SKM-1 treated with dmso at 0.1 percent for 144 hours (cell line): ENCODE measurements at regions not wholly inside any gene's neighbourhood (a gene's known extent, or its start where the extent isn't known, plus 50 kb on each side); places are given as distances from the start of the nearest gene placed in this dataset.

ENCODE experiments used
- DNase-seq: peaks from one replicate; lab custom pipeline; 2025; ENCODE audit not compliant: unreplicated experiment; lab: John Stamatoyannopoulos, UW

DNA sequence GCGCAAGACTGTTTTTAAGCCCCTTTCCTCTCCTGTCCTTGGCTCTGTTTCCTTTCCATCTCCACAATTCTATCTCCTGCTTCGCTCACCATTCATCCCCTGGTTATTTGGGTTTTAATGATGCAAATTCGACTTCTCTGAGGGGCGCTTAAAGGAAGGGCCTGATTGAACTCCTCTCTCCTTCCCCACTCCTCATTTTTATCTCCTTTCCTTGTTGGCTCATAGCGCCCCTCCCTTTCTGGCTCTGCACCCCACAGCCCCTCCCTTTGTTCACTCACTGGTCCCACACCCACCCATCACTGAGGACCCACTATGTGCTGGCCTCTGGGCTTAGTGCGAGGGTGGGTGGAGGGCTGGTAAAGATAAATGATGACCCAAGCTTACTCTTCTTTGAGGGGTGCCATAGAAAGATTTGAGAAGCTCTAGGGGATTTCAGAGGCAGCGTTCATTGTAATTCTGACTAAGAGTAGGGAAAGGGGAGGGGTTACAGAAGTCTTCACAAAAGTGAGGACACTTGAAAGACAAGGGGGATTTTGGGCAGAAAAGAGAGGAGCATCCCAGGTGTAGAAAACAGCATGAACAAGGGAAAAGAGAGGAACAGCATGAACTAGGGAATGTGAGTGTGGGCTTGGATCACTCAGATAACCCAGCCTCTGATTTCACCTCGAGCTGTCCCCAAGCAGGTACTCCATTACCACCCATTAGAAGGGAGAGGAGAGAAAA lies 507.8 kb downstream of the CD83 start:
- DNase-seq, result no peak

DNA sequence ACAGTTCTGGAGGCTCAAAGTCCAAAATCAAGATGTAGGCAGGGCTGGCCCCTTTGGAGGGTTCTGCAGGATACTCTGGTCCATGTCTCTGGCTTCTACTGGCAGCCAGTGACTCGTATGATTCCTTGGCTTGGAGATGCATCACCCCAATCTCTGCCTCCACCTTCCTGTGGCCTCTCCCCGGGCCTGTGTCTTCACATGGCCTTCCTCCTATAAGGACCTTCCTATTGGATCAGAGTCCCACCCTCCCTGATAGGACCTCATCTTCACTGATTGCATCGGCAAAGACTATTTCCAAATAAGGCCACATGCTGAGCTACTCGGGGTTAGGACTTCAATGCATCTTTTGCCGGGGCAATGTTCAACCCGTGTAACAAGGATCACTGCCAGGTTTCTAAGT lies 509.0 kb downstream of the CD83 start:
- DNase-seq, result no peak

DNA sequence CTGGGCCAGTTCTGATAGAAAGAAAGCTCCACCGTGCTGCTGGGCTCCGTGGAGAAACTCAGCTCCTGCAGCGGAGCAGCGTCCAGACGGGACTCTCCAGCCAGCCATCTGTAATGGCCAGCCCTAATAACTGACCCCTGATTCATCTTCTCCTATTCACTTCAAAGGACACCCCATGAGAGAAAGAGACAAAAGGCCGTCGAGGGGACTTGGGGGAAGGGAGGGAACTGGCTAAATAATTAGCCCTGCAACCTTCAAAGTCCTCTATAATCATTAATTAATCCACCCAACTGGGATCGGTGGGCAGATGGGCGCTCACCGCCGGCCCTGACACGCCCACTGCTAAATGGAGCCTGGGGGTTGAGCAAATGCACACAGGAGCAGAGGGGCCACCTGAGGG lies 512.4 kb downstream of the CD83 start:
- DNase-seq, result no peak

DNA sequence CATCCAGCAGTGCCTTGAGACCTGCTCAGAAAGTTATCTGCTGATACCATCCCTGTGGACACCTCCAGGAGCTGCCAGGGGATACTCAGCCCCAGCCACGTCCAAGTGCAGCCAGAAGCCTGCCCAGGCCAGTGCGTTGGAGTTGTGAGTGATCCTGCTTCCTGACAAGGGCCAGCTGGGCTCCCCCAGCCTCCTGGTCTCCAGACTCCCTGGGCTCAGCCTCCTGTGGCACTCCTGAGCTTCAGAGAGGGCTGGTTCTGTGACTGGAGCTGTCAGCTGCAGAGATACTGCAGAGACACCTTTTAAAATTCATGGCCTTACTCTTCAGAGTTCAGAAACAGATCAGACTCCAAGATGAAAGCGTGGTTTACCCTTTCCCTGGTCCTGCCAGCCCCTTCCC lies 515.9 kb downstream of the CD83 start:
- DNase-seq, result no peak

DNA sequence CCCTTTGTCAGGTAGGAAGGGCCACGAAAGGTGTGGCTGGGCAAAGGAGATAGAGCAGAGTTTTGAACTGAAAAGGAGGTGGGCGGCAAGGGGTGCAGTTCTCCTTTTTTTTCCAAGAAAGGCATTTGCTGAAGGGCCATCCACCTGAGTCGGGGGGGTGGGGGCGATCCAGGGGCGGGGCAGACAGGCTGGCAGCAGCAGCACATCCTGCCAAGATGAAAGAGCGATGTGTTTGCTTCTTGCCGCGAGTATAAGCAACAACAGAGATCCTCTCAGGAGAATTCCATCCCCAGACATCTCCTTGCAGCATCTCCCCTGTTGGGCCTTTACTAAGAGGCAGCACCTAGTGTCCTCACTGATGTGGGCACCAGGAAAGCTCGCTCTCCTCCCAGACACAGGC lies 516.5 kb downstream of the CD83 start:
- no peak for DNase-seq

DNA sequence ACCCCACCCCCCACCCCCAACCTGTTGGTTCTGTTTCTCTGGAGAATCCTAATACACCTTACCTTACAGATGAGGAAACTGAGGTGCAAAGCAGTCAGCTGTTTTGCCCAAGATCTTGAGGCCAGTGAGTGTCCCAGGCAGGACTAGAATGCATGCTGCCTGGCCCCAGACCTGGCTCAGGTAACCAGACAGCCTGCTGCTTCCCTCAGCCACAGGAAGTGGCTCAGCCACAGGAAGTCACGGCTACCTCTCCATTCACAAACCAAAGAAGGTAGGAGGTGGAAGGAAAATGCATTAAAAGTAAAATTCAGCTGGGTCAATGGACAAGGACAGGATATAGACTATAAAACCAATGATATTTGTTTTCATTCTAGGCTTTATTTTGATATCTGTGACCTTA lies 517.6 kb downstream of the CD83 start:
- DNase-seq, result no peak

DNA sequence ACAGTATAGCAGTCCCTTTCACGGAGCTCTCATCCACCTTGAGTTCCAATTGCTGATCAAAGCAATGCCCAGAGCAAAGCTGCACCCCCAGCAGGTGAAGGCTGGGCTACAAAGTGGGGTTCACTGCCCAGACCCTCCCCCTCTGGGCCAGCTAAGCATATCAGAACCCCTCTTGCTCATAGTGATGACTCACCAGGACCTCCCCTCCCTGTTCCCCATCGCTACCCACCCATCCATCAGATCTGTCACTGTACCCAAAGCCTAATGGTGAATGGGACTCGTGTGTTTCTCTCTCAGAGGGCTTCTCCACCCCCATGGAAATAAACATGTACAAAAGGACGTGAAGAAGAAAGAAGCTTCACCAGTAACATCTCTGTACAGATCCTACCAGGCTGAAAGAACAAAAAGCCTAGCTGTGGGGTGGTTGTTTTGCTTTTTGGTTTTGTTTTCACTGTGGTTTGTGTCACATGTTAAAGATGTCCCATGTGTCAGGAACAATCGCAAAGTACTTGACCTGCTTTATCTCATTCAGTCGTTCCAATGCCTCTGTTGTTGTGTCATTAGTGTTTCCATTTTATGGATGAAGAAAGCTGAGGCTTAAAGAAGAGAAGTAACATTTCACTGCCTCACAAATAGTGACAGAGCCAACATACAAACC lies 518.5 kb downstream of the CD83 start:
- DNase-seq, result no peak

DNA sequence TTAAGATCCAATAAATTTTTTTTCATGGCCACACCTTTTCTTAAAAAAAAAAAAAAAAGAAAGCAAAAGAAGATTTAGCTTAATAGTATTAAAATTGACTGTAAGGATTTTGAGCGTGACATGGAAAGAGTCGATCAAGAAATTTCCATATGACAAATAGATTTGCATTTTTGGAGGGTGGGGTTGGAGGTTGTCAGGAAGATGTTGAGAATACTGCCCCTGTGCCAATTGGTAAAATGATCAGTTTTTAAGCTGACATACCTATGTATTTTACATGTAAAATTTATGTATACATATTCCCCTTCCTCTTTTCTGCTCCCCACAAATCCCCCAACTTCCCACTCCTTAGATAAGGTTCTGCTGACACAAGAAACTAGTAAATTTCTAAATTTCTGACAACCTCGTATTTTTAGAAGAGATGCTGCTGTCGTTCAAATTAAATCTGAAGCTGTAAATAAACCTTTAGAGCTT lies 520.9 kb downstream of the CD83 start:
- DNase-seq, result peak; percentile 22

DNA sequence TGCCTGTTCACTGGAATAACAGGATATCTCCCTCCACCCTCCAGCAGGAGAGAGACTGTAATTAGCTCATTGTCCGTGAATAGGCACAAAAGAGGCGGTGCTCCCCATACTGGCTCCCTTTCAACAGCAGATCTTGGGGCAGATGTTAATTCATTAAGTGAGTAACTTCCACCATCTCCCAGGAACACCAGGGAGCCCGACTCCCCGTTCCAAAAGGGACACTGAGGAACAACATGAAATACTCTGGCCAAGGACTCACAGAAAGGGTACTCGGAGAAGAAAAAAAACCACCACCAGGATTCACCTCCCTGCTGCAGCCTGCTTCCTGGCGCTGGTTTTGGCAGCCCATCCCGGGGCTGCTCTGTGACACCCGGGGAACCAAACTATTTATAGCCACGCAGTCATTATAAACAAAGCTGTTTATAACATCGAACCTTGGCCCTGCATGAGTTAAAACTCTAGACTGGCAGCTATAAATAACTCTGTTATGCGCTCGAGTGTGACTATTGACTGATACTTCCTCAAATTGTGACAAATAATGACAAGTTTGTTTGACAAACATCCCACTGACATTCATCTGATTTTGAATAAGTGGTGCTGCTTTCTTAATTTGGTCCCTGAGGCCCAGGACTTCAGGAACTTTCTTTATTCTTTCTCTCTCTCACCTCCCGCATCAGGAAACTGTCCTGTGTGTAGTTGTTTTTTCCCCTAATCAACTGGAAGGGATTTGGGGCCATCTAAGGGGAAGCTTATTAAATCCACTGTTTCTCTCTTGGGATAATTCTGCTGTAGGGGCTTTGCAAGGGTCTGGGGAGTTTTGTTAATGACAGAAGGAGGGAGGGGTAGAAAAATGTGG lies 521.6 kb downstream of the CD83 start:
- DNase-seq, result no peak

DNA sequence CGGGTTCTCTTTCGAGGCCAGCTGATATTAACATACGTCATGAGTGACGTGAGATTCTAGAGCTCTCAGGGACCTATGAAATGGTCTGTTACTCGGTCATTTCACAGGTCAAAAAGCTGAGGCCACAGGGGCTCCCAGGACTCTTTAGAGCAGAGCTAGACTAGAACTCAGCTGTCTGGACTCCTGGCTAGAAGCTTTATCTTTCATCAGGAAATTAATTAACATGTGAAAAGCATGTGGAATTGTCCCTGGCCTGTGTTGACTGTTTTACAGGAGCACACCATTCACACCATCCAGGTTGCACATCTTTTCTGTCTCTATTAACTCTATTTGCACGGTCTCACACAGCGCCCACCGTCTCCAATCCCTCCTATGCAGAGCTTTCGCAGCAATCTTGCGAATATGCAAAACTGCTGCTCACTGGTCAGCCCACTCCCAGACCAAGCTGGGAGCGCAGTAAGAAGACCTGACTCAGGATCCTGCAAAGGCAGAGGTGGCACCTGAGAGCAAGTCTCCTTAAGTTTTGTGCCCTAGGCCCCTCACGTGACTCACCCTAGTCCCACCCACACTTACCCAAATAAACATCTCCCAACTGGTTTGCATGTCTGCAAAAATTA lies 522.5 kb downstream of the CD83 start:
- DNase-seq, result no peak

DNA sequence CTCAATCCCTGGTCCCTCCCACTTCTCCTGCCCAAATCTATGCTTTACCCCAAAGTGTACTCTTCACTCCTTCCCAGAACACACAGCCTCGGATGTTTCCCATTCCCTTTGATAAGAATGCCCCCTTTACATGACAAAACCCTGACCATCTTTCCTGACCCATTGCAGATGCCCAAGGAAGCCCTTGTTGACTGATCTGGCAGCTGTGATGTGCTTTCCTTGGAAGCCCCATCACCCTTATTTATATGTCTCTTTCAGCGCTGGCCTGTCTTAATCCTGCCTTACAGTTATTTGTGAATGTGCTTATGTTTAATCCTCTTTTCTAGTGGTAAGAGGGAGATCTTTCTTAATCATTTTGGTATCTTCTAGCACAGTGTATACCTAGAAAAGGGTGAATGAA lies 523.1 kb downstream of the CD83 start:
- DNase-seq, result no peak

DNA sequence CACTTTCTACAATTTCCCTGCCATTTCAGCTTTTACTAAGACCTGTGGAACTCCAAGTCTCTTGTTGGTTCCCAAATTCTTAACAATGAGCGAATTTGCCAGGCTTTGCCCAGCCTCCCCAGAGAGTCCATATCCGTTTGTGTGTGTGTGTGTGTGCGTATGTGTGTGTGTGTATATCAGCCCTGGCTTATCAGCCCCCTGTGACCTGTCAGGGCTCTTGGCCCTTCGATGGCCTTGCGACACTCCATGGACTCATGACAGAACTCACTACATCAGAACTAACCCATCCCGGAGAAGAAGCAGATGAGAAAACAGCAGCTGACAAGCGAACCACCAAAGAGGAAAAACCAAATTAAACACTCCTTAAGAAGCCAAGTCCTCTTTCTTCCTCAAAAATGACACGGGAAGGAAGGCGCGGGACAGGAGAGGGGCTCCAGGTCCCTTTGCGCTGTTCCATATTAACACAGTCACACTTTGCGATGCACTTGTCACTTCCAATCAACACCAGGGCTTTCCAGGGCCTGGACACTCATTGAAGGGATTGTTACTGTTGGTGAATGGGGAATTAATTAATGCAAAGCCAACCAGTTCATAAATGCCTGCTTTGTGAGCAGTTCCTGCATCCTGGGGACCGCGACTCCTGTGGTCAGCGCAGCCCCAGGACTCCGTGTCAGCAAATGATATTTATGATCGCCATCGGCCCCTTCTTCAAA lies 524.0 kb downstream of the CD83 start:
- no peak for DNase-seq

DNA sequence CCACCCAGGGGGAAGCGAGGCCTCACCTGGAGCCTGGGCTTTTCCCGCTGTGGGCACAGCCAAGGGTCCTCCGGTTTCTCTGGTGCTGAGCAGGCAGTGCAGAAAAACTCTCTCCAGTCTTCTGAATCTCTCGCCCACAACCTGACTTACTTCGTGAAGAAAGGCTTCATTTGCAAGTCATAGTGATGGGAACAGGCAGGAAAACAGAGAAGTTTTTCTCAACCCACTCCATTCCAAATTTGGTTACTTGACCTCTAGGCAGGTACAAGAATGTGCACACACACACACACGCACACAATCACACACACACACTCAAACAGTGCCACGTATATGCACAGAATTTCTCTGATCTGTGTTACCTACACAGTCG lies 524.5 kb downstream of the CD83 start:
- no peak for DNase-seq

DNA sequence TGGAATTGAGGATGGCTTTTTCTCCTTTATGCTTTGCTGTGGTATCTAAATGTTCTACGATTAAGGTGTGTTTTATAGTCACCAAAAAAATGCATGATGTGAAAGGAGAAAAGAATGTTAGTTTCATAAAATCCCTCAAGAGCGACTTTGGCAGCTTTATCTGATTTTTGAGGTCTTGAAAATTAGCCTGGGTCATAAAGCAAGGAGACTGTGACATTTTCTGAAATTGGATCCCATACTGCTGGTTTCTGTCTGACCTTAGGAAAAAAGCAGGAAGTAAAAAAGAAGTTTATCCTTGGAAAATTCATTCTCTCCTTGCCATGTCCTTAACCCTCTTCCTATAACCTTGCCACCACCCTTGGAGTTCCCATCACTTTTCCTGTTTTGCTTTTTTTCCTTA lies 525.3 kb downstream of the CD83 start:
- no peak for DNase-seq

DNA sequence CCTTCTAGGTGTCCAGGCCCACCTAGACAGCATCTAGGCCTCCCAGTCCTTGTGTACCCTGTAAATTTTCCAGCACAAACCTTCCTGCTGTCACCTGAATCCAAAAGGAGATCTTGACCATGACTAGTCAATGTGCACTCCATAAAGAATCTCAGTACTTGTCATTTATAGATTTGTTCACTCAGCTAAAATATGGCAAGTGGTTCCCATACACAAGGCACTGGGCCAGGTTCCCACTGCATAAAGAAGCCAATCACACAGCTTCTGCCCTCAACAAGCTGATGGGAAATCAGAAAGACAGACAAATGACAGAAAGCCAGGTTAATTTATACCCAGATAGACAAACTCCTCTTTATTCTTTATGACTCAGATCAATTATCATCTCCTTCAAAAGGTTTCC lies 526.8 kb downstream of the CD83 start:
- DNase-seq, result no peak

DNA sequence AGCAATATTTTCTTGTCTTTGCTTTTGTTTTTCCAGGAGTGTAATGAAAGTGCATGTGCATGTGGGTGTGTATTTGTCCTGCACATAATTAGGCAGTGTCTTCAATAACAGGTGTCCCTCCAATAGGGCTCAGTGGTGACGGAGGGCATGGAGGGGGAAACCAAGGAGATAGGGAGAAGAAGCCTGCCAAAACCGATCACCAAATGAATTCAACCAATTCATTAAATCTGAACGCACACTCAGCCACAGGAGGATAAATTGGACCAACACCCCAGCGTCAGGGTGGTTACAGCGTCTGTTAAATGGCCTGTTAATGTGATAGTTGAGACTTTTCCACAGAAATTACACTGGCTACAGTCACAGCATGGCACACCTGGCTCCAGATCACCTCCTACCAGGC lies 527.6 kb downstream of the CD83 start:
- no peak for DNase-seq

DNA sequence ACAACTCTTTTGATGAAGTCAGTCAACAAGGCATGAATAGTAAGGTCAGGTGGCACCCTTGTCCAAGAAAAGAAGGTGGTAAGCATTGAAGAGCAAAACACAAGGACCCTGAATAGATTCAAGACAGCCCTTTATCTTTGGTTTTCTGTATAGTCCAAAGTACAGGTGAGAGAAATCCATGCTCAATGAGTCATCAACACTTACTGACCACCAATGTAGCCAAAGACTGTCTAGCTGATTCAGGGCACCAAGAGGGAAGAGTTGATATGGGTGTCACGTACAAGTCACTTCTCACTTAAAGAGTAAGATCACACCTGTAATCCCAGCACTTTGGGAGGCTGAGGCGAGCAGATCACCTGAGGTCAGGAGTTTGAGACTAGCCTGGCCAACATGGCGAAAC lies 528.3 kb downstream of the CD83 start:
- no peak for DNase-seq

DNA sequence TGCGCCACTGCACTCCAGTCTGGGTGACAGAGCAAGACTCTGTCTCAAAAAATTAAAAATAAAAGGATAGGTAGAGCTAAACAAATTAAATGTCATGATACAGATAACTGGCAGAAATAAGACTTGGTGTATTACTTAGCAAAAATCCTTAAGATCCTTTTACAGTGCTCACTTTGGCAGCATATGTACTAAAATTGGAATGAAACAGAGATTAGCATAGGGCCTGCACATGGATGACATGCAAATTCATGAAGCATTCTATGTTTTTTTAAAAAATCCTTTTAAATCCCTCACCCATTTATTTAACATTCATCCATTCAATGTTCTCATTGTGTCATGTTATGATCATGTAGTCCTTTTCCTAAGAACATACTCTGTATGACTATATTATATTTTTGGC lies 528.8 kb downstream of the CD83 start:
- no peak for DNase-seq

DNA sequence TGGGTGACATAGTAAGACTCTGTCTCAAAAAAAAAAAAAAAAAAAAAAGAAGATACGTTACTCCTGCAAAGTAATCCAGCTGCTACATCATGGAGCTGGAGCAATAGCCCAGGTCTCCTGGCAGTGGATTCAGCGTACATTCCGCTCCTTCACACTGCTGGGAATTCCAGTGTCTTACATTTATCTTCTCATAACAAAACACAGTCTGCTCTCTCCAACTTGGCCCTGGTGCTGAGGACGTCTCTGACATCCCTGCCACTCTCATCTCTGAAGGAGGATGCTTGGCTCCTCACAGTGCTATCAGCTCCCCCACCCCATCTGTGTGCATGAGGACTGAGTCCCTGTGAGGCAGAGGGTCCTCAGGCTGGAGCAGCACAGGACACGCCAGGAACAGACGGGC lies 529.8 kb downstream of the CD83 start:
- no peak for DNase-seq

DNA sequence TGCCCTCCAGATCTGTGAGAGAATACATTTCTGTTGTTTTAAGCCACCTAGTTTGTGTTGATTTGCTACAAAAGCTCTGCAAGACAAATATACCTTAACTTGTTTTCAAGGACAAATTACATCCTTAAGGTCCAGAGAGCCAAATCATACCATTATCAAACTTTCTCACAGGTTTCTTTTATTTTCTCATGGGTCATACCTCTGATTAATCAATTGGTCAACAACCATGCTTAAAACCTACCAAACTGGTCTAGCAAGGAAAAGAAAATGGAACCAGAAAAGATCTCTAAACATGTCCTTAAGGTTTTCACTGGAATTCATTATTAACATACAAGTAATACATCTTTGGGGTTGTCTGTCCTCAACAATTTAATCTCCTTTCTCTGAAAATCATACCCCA lies 535.0 kb downstream of the CD83 start:
- DNase-seq, result no peak
